GM21786 (cell line): ENCODE measurements at regions not wholly inside any gene's neighbourhood (a gene's known extent, or its start where the extent isn't known, plus 50 kb on each side); places are given as distances from the start of the nearest gene placed in this dataset.
"Not testable (repeated sequence)": the region's sequence is repeated elsewhere in the genome, so short reads cannot be mapped to it uniquely, and the experiment has no call there.

Experiments used
- ATAC-seq: cut with Tn5 transposase; IDR thresholded peaks from one replicate; pipeline ENCODE4 v1.9.1; 2021; ENCODE audit not compliant: unreplicated experiment

DNA sequence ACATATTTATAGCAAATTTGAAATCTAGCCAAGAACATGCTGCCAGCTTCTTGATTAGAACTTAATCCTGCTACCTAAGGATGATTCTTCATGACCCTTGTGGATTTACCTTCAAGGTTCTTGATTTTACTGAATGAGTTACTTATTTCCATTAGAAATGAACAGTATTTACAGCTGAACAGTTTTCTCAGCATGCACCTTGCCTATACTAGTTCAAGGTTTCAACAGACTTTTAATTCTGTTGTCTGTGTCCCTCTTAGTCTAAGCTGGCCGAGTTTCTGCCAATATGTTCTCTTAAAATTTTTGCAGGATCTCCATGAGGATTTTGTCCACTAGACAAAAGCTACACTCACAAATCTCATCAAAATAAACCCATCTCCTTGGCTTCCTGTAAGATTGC, 188.8 kb upstream of the ST8SIA4 start:
- no peak for ATAC-seq

DNA sequence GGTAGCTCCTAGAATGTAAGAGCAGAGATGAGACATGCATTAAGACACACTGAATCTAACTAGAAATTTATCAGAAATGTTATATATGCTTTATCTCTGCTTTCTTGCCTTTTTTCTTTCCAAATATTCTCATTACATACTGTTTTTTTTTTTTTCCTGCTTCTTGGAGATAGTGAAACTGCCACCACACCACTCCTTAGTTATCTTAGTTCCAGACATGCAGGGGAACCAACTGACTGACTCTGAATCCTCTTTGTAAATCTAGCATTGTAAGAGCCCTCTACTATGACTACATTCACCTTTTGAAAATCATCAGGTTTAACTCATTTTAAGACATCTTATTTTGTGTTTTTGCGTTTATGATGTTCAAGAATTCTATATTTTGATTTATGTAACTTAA, 181.3 kb upstream of the ST8SIA4 start:
- no peak for ATAC-seq

DNA sequence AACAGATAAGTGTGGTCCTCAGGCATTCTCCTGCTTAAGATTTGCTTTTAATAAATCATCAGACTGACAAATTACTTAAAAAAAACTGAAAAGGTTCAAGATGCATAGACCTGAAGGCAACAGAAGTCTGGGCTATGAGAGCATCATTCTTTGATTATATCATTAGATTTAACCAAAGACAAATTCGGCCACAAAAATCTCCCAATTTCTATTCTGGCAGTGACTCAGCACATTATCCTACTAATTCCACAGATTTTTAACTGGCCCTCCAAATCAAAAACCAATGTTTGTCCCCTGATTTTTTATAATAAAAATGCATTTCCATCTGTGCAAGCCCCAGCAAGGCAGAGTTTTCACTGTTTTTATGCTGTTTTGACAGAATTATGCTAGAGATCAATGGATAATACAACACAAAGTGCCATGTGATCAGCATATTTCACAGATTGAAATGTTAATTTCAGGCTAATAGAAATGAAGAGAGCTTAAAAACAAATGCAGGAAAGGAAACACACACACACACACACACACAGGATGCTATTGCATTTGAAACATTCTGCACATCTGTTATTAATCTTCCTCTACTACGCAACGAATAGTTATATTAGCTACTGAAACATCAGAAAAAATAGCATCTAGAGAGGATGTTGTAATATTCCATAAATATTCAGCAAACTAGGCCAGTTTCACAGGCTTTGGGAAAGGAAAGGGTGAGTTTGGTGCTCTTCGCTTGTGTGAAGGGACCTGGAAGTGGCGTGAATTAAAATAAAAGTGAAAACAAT, 177.6 kb upstream of the ST8SIA4 start:
- ATAC-seq: no peak

DNA sequence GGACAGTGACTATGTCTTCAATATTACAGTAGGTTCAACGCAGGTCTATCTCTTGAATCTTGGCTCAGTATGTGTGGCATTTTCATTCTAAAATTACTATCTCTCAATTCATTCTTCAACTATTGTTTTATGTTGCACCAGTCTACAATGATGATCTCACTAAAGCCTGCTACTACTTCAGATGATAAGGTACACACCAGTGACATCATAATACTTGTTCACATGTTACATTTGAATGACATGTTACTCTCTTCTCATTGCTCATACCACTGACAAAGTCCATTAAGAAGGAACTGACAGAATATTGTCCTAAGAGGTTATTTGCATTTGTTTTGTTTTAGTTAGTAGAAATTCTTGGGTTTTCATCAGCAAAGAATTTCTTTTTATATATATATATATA, 165.2 kb upstream of the ST8SIA4 start:
- no peak for ATAC-seq

DNA sequence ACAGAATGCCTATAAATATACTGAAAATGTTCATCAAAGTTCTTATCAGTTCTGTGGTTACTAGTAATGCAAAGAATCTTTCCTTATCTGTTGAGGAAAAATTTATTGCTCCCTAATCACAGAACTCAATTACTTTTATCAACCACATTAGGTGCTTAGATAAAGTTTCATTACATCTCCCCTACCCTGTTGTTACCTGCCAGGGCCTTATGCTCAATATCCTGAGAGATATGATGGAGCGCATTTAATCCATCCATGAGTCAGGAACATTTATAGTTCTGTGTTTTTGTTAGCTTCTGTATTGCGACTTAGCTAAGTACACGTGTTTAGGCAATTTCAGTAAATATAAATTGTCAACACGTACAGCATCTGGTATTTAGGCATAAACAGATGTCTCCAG, 164.3 kb upstream of the ST8SIA4 start:
- no peak for ATAC-seq

DNA sequence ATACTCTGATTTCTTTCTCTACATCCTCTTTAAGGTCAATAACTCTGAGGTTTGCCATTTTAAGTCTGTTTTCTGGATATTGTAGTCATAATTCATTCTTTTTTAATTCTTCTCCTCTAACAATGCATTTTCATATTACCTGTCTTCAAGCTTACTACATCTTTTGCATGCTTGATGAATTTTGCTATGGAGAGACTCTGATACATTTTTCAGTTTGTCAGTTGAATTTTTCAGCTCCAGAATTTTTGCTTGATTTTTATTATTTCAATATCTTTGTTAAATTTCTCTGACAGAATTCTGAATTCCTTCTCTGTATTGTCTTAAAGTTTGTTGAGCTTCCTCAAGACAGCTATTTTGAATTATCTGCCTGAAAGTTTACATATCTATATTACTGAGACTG, 159.8 kb upstream of the ST8SIA4 start:
- no peak for ATAC-seq

DNA sequence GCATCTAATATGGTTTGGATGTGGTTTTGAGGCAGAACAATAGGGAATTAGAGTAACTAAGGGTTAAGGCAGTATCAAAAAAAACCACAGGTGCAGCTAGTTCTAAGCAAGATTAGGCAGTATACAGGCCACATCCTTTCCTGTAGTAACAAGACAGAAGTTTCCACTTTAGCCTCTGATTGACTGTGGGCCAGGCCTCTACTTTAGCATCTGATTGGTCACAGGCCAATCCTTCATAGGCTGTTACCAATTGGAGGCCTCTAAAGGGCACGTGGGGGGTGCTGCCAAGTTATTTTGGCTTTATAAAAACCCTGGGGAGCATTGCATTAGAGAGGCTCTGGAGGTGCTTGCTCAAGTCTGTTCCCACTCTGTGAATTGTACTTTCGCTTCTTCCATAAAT, 144.1 kb upstream of the ST8SIA4 start:
- no peak for ATAC-seq

DNA sequence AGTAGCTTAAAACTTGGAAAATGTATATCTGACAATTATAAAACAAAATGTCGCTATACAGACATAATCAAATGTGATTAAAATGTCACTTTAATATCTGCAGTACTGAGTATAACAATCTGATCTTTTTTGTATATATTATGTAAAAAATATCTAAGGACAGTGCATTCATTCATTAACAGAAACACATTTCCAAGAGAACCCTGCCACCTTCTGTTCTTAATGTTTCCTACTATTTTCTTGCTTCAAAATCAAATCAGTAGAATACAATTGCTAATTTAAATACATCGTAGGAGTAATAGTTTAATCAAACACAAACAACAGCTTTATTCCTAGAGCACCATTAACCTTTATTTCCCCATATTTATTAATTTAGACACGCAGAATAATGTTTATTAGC, 142.6 kb upstream of the ST8SIA4 start:
- no peak for ATAC-seq

DNA sequence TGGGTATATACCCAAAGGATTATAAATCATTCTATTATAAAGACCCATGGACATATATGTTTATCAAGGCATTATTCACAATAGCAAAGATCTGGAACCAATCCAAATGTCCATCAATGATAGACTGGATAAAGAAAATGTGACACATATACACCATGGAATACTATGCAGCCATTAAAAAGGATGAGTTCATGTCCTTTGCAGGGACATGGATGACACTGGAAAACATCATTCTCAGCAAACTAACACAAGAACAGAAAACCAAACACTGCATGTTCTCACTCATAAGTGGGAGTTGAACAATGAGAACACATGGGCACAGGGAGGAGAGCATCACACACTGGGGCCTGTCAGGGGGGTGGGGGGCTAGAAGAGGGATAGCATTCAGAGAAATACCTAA, 136.9 kb upstream of the ST8SIA4 start:
- ATAC-seq: not testable (repeated sequence)

DNA sequence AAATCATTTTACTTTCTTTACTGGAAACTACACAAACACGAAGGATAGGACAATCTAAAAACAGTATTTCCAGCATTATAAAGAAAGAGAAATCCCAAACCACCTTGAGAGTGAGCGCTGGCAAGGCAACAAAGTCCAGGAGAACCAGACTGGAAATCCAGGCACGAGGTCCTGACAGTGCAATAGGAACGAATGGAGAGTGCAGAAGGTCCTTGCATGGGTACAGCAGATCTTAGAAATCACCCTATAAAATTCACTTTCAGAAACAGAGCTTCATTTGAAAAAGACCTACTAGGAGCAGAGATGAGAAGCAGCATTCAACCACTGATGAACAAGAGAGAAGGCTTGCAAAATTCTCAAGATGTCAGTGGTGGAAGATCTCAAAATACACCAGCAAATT, 133.7 kb upstream of the ST8SIA4 start:
- ATAC-seq: no peak

DNA sequence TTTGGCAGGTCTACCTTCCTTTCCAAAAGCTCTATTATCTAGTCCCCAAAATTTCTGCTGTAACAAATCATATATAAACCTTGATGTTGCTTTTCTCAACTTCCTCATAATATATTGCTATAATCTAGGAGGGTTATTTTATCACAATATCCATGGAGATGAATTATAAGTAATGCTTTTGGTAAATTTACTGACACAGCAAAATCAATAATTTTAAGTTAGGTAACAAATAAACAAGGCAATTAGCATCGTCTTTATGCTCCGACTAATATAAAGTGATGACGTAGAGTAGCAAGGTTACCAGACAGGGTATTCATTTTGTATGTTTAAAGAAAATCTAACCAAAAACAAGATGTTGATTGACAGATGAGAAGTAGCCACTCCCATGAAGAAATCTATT, 132.3 kb upstream of the ST8SIA4 start:
- no peak for ATAC-seq

DNA sequence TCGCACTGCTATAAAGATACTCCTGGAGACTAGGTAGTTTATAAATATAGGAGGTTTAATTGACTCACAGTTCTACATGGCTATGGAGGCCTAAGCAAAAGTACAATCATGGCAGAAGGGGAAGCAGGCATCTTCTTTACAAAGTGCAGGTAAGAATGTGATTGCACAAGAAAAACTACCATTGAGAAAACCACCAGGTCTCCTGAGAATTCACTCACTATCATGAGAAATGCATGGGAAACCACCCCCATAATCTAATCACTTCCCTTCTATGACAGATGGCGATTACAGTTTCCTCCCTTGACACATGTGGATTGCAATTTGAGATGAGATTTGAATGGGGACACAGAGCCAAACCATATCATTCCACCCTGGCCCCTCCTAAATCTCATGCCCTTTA, 121.2 kb upstream of the ST8SIA4 start:
- peak; percentile 80 for ATAC-seq

DNA sequence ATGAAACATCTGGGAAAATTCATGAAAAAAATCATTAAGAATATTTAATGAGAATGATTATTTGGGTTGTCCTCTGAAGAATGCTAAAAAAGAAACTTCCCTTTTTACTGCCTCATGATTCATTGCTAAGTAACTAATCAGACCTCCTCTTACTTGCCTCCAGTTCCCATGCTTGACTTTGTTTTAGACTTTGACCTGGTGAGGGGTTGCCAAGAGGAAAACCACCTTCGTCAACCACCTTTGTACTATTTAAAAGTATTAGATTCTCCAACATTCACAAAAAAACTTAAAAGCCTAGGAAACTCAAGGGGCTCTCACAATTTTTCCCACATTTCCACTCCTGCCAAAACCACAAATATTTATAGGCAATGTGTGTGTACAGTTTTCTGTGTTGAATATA, 115.2 kb upstream of the ST8SIA4 start:
- no peak for ATAC-seq

DNA sequence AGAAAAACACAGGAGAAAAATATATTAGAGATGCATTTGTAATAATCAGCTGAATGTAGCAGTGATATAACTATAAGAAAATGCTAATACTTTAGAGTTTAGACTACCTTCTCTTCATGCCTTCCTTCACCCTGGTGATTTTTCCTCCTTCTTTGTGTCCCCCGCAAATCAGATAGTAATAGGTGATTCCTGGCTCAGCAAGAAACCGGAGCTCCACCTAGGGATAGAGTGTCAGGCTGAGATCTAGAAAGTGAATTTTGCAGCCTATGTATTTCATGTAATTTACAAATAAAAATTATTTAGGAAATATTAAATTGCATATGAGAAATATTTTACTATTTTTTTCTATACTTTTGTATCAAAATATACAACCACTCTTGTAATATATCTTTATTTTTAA, 109.8 kb upstream of the ST8SIA4 start:
- no peak for ATAC-seq

DNA sequence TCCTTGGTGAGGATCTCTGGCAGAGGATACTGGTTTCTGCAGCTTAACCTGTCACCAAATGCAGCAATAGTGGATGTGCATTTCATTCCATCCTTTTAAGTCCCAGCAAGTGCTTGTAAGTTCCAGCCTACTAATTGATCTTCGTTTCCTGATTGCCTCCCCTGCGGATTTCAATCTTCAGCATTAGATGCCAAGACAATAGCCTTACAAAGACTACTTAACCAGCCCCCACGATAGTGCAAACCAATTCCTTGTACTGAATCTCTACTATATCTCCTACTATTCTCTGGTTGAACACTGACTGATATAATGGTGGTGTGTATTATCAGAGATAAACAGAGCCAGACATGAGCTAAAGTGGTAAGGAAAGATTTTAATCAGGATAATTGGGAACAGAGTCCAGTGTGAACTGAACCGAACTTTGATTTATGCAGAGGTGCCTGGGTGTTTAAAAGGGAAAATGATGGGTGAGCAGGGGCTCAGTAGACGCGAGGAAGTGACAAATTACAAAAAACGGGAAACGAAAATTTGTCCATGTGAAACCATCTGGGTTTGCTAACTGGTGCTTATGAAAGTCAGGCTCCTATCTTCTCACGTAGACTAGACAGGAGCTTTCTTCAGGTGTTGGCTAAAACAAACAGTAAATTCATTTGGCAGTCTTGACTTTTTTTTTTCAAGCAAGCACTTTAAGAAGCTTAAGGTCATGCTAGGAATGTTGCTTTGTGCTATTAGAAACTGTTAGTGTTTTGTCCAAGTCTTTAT, 106.9 kb upstream of the ST8SIA4 start:
- ATAC-seq: peak; percentile 88

DNA sequence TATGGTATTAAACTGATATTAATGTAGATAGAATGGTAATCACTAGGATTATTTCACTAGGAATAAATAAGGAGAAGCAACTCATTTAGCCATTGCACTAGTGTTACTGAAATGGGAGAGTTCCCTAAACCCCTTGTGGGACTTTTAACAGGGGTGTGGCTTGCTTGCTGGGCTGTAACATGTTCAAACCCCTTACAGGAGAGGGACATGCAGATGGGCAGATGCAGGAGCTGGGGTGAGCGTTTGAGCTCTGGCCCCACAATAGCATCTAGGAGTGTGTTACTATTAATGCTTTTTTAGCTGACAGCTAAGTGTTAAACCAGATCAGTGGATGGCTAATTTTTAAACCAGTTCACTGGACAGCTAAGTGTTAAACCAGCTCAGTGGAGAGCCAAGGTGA, 89.3 kb upstream of the ST8SIA4 start:
- ATAC-seq: no peak

DNA sequence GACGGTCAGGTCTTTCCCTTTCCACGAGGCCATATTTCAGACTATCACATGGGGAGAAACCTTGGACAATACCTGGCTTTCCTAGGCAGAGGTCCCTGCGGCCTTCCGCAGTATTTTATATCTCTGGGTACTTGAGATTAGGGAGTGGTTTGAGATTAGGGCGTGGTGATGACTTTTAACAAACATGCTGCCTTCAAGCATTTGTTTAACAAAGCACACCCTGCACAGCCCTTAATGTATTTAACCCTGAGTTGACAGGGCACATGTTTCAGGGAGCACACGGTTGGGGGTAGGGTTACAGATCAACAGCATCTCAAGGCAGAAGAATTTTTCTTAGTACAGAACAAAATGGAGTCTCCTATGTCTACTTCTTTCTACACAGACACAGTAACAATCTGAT, 80.5 kb upstream of the ST8SIA4 start:
- not testable (repeated sequence) for ATAC-seq

DNA sequence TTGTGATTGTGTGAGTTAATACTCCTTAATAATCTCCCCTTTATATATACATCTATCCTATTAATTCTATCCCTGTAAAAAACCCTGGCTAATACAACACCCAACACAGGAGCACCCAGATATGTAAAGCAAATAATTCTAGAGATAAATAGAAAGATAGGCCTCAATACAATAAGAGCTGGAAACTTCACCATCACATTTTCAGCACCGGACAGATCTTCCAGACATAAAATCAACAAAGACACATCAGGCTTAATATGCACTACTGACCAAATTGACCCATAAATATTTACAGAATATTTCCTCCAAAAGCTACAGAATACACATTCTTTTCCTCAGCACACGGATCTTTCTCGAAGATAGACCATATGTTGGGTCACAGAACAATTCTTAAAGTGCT, 71.0 kb upstream of the ST8SIA4 start:
- ATAC-seq: no peak

DNA sequence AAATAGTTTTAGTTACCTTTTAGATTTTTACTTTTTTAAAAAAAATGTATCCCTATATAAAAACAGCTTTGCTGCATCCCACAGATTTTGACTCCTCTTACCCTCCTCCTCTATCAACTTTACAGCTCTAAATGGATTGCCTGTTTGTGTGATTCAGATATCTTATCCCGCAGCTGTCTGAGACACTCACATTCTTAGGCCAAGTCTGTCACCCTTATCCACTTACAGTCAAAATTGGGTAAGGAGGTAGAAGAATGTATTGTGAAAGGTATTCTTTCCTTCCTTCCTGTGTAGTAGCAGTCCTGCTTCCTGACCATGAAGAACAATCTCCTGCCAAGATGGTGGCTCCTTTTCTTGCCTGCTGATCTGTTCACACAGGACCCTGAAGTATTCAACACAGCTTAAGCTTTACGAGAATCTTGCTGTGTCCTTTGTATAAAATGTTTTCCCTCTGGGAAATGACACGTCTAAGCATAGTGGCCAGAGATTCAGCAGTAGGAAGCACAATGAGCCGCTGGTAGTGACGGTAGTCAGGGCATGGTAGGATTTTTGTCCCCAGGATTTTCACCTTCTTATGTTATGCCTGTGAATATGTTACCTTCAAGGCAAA, 67.7 kb upstream of the ST8SIA4 start:
- no peak for ATAC-seq

DNA sequence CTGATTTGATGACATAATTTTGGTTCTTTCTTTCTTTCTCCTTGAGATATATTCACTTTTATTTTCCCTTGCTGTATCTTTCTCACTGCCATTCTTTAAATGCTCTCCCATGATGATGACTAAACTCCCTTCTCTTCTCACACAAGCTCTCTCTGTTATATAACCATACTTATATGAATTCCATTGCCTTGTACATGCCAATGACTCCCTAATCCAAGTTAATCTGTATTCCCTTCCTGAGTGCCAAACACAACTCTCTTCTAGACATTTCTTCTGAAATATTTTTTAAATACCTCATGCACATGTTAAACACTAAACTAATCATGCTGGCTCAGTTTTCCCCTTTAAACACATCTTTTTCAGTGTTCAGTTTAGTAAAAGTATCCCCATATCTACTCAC, 62.2 kb upstream of the ST8SIA4 start:
- ATAC-seq: no peak
